HG02759 (cell line): ENCODE measurements at regions not wholly inside any gene's neighbourhood (a gene's known extent, or its start where the extent isn't known, plus 50 kb on each side); places are given as distances from the start of the nearest gene placed in this dataset.
"Not testable (repeated sequence)": the region's sequence is repeated elsewhere in the genome, so short reads cannot be mapped to it uniquely, and the experiment has no call there.

Experiments used
- ATAC-seq: cut with Tn5 transposase; IDR thresholded peaks from one replicate; pipeline ENCODE4 v1.9.1; 2021; ENCODE audit warnings: mild to moderate bottlenecking, moderate library complexity; ENCODE audit not compliant: unreplicated experiment

GRCh38 chr5:52255308-52255707 is 532.4 kb upstream of the ITGA1 start:
- ATAC-seq, result no peak

DNA sequence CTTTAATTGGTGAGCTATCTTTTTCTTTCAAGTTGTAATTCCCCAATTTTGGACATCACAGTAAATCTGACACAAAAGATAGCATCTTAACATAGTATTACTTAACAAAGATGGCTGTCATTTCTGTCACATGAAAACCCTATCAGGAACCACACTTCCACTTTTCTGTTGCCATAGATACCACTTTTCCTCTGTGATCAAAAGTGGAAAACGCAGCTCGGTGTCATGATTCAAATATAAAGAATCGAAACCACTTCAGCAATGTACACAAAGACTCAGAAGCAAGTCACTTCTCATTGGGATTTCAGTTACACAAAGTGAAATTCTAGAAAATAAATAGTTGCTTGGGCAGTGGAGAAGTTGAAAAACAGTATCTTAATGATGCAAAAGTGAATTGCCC is 524.9 kb upstream of the ITGA1 start:
- ATAC-seq, result no peak

DNA sequence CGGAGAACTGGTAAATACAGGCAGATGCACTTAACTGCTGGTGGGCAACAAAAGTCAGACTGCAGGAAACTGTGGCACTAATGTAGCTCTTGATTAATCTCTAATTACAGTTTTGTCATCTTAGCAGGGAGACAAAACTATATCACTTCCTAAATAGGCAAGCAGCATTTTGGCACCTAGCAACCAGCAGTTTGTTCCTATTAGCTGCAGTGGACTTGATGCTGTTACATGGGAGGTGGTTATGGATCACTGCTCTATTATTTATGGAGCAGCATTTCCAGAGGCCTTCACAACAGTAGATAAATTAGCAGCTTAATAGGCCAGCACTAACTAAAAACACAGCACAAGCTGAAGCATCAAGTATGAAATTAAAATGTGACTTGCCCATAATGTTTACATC is 518.3 kb upstream of the ITGA1 start:
- no peak for ATAC-seq

GRCh38 chr5:52269859-52270258 is 517.9 kb upstream of the ITGA1 start:
- no peak for ATAC-seq

DNA sequence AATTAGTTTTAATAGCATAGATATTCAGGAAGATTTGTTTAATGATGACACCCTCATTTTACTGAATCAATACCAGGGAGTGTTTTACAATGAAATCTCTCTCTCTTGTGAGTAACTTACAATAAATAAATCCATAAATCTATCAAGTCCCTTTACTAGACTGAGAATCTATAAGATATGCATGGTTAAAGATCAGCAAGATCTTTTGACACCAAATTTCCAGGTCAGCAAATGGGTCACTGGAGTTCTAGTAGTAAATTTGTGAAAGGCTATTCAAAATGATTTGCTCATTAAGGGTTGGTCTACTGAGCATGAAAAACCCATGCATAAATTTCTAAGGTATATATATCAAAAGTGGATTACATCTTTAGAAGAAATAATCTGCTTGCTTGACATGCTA is 512.1 kb upstream of the ITGA1 start:
- no peak for ATAC-seq

- ATAC-seq, result no peak
Measured at GRCh38 chr5:52277101-52277500, 510.6 kb upstream of the ITGA1 start.

- ATAC-seq, result no peak
Measured at GRCh38 chr5:52282647-52283046, 505.1 kb upstream of the ITGA1 start.

- no peak for ATAC-seq
Measured at GRCh38 chr5:52283221-52283620, 504.5 kb upstream of the ITGA1 start.

GRCh38 chr5:52300703-52301372 is 486.9 kb upstream of the ITGA1 start:
- no peak for ATAC-seq

- not testable (repeated sequence) for ATAC-seq
Measured at GRCh38 chr5:52304816-52305215, 482.9 kb upstream of the ITGA1 start.

GRCh38 chr5:52328220-52328806 is 459.4 kb upstream of the ITGA1 start:
- ATAC-seq, result no peak

- no peak for ATAC-seq
Measured at GRCh38 chr5:52331725-52332124, 456.0 kb upstream of the ITGA1 start.

DNA sequence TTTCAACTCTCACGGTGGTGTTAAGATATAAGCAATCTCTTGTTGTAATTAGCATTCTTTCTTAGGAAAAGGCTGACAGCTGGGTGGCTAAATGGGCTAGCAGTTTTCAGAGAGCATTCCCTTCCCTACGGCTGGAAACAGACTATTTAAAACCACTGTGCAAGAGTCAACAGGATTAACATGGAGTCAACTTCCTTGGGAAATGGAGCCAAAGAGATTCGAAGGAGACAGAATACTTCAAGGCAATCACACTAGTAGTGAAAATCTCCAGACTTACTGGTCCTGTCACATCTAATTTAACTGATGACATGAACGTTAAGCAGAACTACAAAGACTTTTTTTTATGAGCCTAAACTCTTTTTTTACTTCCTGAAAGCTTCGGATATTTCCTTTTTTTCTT is 453.3 kb upstream of the ITGA1 start:
- no peak for ATAC-seq

- ATAC-seq, result no peak
Measured at GRCh38 chr5:52339285-52339684, 448.4 kb upstream of the ITGA1 start.

DNA sequence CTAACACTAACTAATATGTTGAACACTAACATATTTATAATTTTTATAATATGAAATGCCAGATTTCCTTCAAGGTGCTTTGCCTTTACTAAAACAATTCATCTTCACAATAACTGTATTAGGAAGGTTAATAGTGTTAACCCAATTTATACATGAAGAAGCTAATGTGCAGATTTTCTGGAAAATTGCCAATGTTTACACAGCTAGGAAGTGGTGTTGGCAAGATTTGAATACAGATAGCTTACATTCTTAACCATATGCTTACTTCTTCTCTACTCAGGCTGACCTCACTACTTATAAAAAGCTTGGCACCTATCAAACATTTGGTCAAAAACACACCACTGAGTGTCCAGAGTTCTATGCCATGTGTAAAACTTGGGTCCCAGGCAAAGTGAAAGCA is 445.4 kb upstream of the ITGA1 start:
- ATAC-seq, result no peak

DNA sequence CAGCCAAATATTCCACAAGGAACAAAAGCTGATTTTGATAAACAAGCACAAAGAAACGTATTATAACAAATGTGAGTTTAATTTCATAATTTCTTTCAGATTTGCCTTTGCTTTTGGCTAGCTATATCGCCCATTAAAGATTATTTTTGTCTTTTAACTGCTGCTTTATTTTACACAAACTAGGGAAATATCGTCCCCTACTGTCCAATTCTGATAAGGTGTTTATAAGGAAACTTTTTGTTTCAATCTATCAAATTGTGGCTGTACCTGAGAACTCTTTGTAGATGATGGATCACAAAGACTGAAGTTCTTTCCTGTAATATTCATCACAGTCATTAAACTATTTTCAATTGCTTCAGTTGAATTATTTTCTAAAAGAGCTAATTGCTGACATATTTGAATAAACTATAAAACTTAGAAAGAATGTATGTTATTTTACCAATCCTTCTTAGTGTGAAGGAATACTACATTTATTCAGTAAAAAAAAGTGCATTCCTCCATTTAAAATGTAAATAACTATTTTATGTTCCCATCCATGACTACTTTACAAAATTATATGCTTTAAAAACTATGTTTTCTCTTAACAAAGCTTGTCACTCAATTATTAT is 431.3 kb upstream of the ITGA1 start:
- ATAC-seq, result no peak

GRCh38 chr5:52359261-52359660 is 428.5 kb upstream of the ITGA1 start:
- no peak for ATAC-seq

- ATAC-seq, result no peak
Measured at GRCh38 chr5:52360985-52361384, 426.7 kb upstream of the ITGA1 start.

- no peak for ATAC-seq
Measured at GRCh38 chr5:52374286-52374685, 413.4 kb upstream of the ITGA1 start.

DNA sequence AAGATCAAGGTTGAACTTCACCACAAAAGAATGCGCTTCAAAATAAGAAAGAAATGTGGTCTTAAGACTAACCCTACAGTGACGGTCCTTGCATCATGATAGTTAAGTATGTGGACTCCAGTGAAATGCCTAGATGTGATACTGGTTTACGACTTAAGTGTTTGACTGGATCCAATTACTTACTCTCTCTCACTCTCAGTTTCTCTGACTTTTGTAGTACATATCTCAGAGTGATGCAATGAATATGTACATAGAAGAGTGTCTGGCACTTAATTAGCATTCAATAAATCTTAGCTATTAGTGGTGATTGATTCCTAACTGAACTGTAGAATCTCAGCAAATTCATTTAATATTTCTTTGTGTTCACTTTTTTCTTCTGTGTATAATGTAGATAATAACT is 411.7 kb upstream of the ITGA1 start:
- no peak for ATAC-seq

DNA sequence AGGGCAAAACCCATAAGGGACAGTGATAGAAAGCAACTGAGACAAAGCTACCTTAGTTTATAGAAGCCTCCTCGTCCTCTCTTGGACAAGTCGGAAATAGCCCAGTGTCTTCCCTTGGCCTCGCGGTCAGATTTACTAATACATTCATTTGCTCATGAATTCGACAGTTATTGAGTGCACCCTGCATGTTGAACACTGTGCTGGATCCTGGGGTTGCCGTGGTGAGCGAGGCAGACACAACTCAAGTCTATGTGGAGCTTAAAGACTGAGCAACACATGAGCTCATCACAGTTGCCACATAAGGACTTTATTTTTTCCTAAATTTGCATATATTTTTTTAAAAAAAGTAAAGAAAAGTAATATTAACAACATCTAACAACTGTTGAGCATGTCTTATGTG is 411.1 kb upstream of the ITGA1 start:
- ATAC-seq, result no peak

DNA sequence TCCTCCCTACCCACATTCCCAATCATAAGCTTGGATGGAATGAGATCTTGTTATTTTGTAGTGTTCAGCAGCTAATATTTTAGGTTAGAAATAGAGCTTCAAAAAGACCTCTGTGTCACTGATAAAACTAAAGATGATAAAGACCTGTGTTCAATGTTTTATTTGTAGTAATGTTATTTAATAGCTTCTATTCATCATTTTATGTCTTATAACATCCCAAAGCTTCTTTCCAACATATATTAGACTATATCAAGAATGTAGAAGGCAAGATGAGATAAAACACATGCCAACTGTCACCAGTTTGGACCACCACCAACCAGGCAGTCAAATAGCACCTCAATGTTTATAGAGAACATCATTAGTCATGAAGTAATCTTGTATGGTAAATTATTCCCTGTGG is 409.5 kb upstream of the ITGA1 start:
- no peak for ATAC-seq

DNA sequence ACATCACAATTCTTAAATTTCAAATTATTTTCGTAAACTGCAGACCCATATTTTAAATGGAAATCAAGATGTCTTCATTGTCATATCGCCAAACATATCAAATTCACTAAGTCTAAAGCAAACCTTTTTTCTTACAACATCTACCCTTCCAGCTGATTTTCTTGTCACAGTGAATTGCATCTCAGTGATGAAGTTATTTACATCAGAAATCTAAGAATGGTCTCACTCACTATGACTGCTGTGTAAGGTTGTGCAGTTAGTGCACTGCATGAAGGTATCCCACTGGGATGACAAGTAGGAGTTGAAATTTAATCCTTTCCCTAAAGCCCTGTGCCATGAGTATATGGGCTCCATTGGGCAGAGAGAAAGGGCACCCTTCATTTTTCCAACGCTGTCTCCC is 399.4 kb upstream of the ITGA1 start:
- ATAC-seq, result no peak
